ENCODE measurements at regions not wholly inside any gene's neighbourhood (a gene's known extent, or its start where the extent isn't known, plus 50 kb on each side); places are given as distances from the start of the nearest gene placed in this dataset.
"Not testable (repeated sequence)": the region's sequence is repeated elsewhere in the genome, so short reads cannot be mapped to it uniquely, and the experiment has no call there.

DNA sequence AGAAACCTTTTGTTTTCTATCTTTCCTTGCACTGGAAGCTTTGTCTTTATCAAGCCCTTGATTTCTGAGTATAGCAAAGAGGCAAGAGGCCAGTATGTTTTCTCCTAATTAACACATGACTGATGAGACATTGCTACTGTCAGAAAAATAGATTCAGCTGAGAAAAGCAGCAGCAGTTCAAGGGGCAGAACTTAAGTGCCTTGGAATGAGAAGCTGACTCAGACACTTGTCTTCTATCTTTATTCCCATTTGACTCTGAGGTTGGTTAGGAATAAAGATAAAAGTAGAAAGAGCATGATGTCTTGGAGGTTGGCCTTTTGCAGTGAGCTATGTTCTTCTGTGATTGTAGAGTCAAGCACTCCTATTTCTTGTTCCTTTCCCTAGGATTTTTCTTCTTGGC, 79.1 kb upstream of the MAN1A1 start:
- DNase-seq = no peak

DNA sequence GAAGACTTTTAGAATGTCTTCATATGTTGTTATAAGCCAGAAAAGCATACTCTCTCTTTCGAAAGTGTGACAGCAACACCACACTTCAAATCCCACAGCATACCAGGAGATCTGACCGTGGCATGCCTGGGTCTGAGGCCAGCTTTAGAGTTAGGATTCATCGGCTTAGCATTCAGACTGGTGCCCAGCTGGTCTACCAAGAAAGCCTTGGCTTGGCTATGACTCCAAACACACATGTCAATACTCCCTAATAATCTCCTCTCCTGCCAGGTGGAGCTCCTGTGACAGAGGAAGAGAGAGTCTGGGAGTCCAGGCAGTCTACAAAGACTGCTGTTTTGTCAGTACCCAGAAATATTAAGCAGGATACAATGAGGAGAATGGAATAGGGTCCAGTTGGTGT, 77.1 kb upstream of the MAN1A1 start:
- DNase-seq = no peak

GRCh38 chr6:119423996-119424395, 74.4 kb upstream of the MAN1A1 start:
- DNase-seq = no peak

- DNase-seq = not testable (repeated sequence)
Measured at GRCh38 chr6:119418084-119418483, 68.5 kb upstream of the MAN1A1 start.

DNA sequence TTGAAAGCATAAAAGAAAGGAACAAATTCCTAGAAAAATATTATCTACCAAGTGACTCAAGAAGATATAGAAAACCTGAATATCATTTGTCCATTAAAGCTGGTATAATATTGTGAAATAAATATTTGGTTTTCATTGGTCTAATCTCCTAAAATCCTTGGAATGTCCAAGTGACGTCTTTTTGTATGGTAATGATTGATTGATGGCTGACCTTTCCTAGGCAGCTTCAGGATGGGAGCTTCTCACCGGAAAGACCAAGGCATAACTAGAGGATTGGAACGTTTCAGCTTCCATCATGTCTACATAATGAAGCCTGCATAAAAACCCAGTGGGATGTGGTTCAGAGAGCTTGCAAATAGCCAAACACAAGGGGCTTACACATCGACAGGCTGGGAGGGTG, 57.6 kb upstream of the MAN1A1 start:
- no peak for DNase-seq

- not testable (repeated sequence) for DNase-seq
Measured at GRCh38 chr6:119405114-119405513, 55.6 kb upstream of the MAN1A1 start.

Data from activated CD8-positive, alpha-beta memory T cell treated with anti-CD3 and anti-CD28 coated beads, Interleukin-2, amount 50 U/mL, for 48 hours (primary cell).